ENCODE measurements at regions not wholly inside any gene's neighbourhood (a gene's known extent, or its start where the extent isn't known, plus 50 kb on each side); places are given as distances from the start of the nearest gene placed in this dataset.
A peak's percentile ranks its signal among the peaks of the same experiment; 100 is the strongest.

GRCh38 chr11:71120471-71120896, 131.9 kb downstream of the SHANK2 start:
- TF ChIP-seq CTCF (IDR thresholded peaks at IDR 0.05) (peak in 3 of 6 experiments; percentile 10 to 42 (median 28)), POLR2A (IDR thresholded peaks at IDR 0.05) (no peak)
